Thyroid gland (tissue), 4 donors: ENCODE measurements at regions not wholly inside any gene's neighbourhood (a gene's known extent, or its start where the extent isn't known, plus 50 kb on each side); places are given as distances from the start of the nearest gene placed in this dataset.

Experiments used
- DNase-seq, 2 donors: peaks; one replicate each; pipeline ENCODE4 v3.0.0-alpha.2; 2019
- H3K27ac ChIP-seq, 3 donors: fragments of 200-600 bp; sonication (generic); 1 replicate in 2 of 3; 2 replicates in 1 of 3; pipeline ENCODE4 v1.5.1; 2016 to 2019; ENCODE audit warnings: mild to moderate bottlenecking in 1 of 3, moderate library complexity in 1 of 3
- H3K27me3 ChIP-seq: fragments of 200-600 bp; sonication (generic); one replicate; pipeline ENCODE4 v1.5.1; 2019
- H3K36me3 ChIP-seq, 2 donors: fragments of 200-600 bp; sonication (generic); one replicate each; pipeline ENCODE4 v1.5.1; 2016 to 2019
- H3K4me1 ChIP-seq, 2 donors: fragments of 200-600 bp; sonication (generic); one replicate each; pipeline ENCODE4 v1.5.1; 2017 to 2019
- H3K4me3 ChIP-seq, 3 donors: fragments of 200-600 bp; sonication (generic); replicated peaks in 1 of 3; 1 replicate in 2 of 3; 2 replicates in 1 of 3; pipeline ENCODE4 v1.5.1; 2016; ENCODE audit warnings: mild to moderate bottlenecking in 1 of 3
- H3K9me3 ChIP-seq: fragments of 200-600 bp; sonication (generic); one replicate; pipeline ENCODE4 v1.5.1; 2017
- CTCF ChIP-seq, 6 experiments: fragments of 200-600 bp in 3 of 6; fragments of 450-650 bp in 3 of 6; sonication (generic) in 3 of 6; IDR thresholded peaks; one replicate each; pipeline ENCODE4 v1.5.1; 2016 to 2019; ENCODE audit warnings: antibody characterized with exemption in 6 of 6, mild to moderate bottlenecking in 2 of 6, inconsistent platforms in 1 of 6, moderate library complexity in 1 of 6
- POLR2A ChIP-seq, 2 donors: fragments of 450-650 bp; IDR thresholded peaks; one replicate each; pipeline ENCODE4 v1.6.1; 2017; ENCODE audit warnings: antibody characterized with exemption in 2 of 2, mild to moderate bottlenecking in 2 of 2, moderate library complexity in 1 of 2
- WGBS, 2 donors: methylation state at CpG; one replicate each; pipeline ENCODE4 v1.1.5; 2017; 5-methylcytosine and 5-hydroxymethylcytosine counted together
- intact Hi-C: fragments of 100-400 bp; cut with DNase I; formaldehyde crosslinking; loops from one replicate; pipeline ENCODE4 v1.15.1; 2023

GRCh38 chr13:79830426-79830825 is 349.5 kb downstream of the NDFIP2 start:
- no peak for TF ChIP-seq CTCF (IDR thresholded peaks at IDR 0.05)
- no peak for TF ChIP-seq POLR2A (IDR thresholded peaks at IDR 0.05)
- Histone ChIP-seq H3K4me1 (no peaks in the 10 kb centered on the region), H3K36me3 (no peaks in the 10 kb centered on the region), H3K27ac (no peak overlapping the region), H3K9me3 (no peaks in the 10 kb centered on the region), H3K4me3 (no peak overlapping the region), H3K27me3 (no peaks in the 10 kb centered on the region)
- DNase-seq: no peak
- 84 to 88% methylated on average over 2 of the region's 2 CpGs for WGBS, 2 donors
- intact Hi-C loops: no loop called here

- intact Hi-C loops: no loop called here
- Histone ChIP-seq H3K9me3 (no peaks in the 10 kb centered on the region), H3K36me3 (no peaks in the 10 kb centered on the region), H3K4me1 (no peaks in the 10 kb centered on the region), H3K27me3 (no peaks in the 10 kb centered on the region), H3K27ac (no peak overlapping the region), H3K4me3 (no peak overlapping the region)
- TF ChIP-seq POLR2A (IDR thresholded peaks at IDR 0.05) (no peak), CTCF (IDR thresholded peaks at IDR 0.05) (no peak)
- 83 to 86% methylated on average over 2 of the region's 2 CpGs for WGBS, 2 donors
- DNase-seq: no peak
Observed at GRCh38 chr13:79829880-79830279, 348.9 kb downstream of the NDFIP2 start.

- Histone ChIP-seq H3K27ac (no peak overlapping the region), H3K36me3 (no peaks in the 10 kb centered on the region), H3K27me3 (no peaks in the 10 kb centered on the region), H3K4me3 (no peak overlapping the region), H3K4me1 (no peaks in the 10 kb centered on the region), H3K9me3 (no peaks in the 10 kb centered on the region)
- DNase-seq: no peak
- intact Hi-C loops: no loop called here
- TF ChIP-seq CTCF (IDR thresholded peaks at IDR 0.05): no peak
Observed at GRCh38 chr13:79825959-79826358, 345.0 kb downstream of the NDFIP2 start.

GRCh38 chr13:79815041-79815440 is 334.1 kb downstream of the NDFIP2 start:
- Histone ChIP-seq H3K4me1 (no peaks in the 10 kb centered on the region), H3K9me3 (no peaks in the 10 kb centered on the region), H3K27ac (no peak overlapping the region), H3K4me3 (no peak overlapping the region), H3K27me3 (no peaks in the 10 kb centered on the region), H3K36me3 (no peaks in the 10 kb centered on the region)
- intact Hi-C loops: no loop called here
- DNase-seq: no peak
- TF ChIP-seq POLR2A (IDR thresholded peaks at IDR 0.05): no peak
- TF ChIP-seq CTCF (IDR thresholded peaks at IDR 0.05): no peak
- 98 to 100% methylated on average over 1 of the region's 1 CpG for WGBS, 2 donors

GRCh38 chr13:79812070-79812850 is 331.3 kb downstream of the NDFIP2 start:
- H3K4me1 ChIP-seq: no peaks in the 10 kb centered on the region
- no peaks in the 10 kb centered on the region for H3K27me3 ChIP-seq
- DNase-seq: no peak
- no peak for TF ChIP-seq CTCF (IDR thresholded peaks at IDR 0.05)
- no peak for TF ChIP-seq POLR2A (IDR thresholded peaks at IDR 0.05)
- H3K9me3 ChIP-seq: no peaks in the 10 kb centered on the region
- H3K27ac ChIP-seq: no peak overlapping the region
- H3K36me3 ChIP-seq: no peaks in the 10 kb centered on the region
- intact Hi-C loops: no loop called here
- H3K4me3 ChIP-seq: no peak overlapping the region
- 86% methylated on average over 2 of the region's 2 CpGs for WGBS, 2 donors
